Endothelial cell (in vitro differentiated cells): ENCODE measurements at regions not wholly inside any gene's neighbourhood (a gene's known extent, or its start where the extent isn't known, plus 50 kb on each side); places are given as distances from the start of the nearest gene placed in this dataset.

ENCODE experiments used
- DNase-seq: peaks from one replicate; pipeline ENCODE4 v3.0.0; 2021; ENCODE audit warnings: low spot score
- H3K27ac Mint-ChIP-seq: one replicate; pipeline ENCODE4 v1.8.0; 2021; ENCODE audit warnings: mixed read lengths, inconsistent platforms; ENCODE audit not compliant: unreplicated experiment
- H3K27me3 Mint-ChIP-seq: one replicate; pipeline ENCODE4 v1.8.0; 2021; ENCODE audit warnings: mild to moderate bottlenecking, moderate library complexity, mixed read lengths, inconsistent platforms; ENCODE audit not compliant: unreplicated experiment
- H3K36me3 Mint-ChIP-seq: one replicate; pipeline ENCODE4 v1.8.0; 2021; ENCODE audit warnings: mild to moderate bottlenecking, low read depth, mixed read lengths, inconsistent platforms; ENCODE audit not compliant: unreplicated experiment
- H3K4me1 Mint-ChIP-seq: one replicate; pipeline ENCODE4 v1.8.0; 2021; ENCODE audit warnings: mild to moderate bottlenecking, mixed read lengths, inconsistent platforms; ENCODE audit not compliant: unreplicated experiment
- H3K4me3 Mint-ChIP-seq: one replicate; pipeline ENCODE4 v1.8.0; 2021; ENCODE audit warnings: mild to moderate bottlenecking, mixed read lengths, inconsistent platforms; ENCODE audit not compliant: unreplicated experiment
- H3K9me3 Mint-ChIP-seq: one replicate; pipeline ENCODE4 v1.8.0; 2021; ENCODE audit warnings: mixed read lengths, inconsistent platforms; ENCODE audit not compliant: unreplicated experiment
- TF ChIP-seq, protein P1 (sequence below): fragments of 200-600 bp; sonication (generic); IDR thresholded peaks from one replicate; pipeline ENCODE4 v1.5.0; 2021; ENCODE audit warnings: antibody characterized with exemption; ENCODE audit not compliant: unreplicated experiment

DNA sequence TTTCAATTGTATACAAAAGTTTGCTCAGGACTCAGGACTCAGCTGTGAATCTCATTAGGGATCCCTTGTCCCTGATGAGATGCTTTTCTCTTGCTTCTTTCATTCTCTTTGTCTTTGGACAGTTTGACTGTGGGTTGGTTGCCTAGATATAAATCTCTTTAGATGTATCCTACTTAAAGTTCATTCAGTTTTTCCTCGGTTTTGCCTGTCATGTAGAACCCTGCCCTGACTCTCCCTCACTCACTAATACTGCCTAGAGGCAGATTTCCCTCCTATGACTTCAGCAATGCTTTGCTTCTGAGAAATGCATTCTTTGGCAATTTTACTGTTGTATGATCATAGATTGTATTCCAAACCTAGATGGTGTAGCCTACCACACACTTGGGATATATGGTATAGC is 421.4 kb upstream of the TCF4 start:
- Mint-ChIP-seq H3K4me3 (no peak overlapping the region), H3K27me3 (no peaks in the 10 kb centered on the region), H3K27ac (no peak overlapping the region), H3K9me3 (no peaks in the 10 kb centered on the region), H3K36me3 (peaks cover 6% of the 10 kb centered on the region), H3K4me1 (no peaks in the 10 kb centered on the region)
- no peak for DNase-seq
- TF ChIP-seq, protein P1, sequence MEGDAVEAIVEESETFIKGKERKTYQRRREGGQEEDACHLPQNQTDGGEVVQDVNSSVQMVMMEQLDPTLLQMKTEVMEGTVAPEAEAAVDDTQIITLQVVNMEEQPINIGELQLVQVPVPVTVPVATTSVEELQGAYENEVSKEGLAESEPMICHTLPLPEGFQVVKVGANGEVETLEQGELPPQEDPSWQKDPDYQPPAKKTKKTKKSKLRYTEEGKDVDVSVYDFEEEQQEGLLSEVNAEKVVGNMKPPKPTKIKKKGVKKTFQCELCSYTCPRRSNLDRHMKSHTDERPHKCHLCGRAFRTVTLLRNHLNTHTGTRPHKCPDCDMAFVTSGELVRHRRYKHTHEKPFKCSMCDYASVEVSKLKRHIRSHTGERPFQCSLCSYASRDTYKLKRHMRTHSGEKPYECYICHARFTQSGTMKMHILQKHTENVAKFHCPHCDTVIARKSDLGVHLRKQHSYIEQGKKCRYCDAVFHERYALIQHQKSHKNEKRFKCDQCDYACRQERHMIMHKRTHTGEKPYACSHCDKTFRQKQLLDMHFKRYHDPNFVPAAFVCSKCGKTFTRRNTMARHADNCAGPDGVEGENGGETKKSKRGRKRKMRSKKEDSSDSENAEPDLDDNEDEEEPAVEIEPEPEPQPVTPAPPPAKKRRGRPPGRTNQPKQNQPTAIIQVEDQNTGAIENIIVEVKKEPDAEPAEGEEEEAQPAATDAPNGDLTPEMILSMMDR, result no peak

DNA sequence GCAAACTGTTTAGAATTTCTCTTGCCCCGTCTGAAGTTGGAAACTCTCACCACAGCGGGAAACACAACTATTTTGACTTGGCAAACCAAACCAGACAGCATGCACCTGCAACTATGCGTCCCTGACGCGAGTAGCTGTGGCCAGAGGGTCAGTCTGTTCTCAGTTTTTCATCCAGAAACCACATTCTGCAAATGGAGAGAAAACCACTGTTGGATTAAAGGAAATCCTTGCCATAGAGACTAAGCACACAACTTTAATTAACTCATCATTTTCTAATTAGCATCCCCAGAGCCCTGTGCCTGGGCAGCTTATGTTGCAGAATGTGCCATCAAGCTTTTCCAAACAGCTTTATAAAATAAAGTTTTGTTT is 415.7 kb upstream of the TCF4 start:
- peaks cover 4% of the 10 kb centered on the region for H3K4me1 Mint-ChIP-seq
- no peaks in the 10 kb centered on the region for H3K36me3 Mint-ChIP-seq
- H3K9me3 Mint-ChIP-seq, result no peaks in the 10 kb centered on the region
- no peak overlapping the region for H3K4me3 Mint-ChIP-seq
- DNase-seq, result no peak
- no peaks in the 10 kb centered on the region for H3K27me3 Mint-ChIP-seq
- TF ChIP-seq, protein P1, result no peak
- no peak overlapping the region for H3K27ac Mint-ChIP-seq

DNA sequence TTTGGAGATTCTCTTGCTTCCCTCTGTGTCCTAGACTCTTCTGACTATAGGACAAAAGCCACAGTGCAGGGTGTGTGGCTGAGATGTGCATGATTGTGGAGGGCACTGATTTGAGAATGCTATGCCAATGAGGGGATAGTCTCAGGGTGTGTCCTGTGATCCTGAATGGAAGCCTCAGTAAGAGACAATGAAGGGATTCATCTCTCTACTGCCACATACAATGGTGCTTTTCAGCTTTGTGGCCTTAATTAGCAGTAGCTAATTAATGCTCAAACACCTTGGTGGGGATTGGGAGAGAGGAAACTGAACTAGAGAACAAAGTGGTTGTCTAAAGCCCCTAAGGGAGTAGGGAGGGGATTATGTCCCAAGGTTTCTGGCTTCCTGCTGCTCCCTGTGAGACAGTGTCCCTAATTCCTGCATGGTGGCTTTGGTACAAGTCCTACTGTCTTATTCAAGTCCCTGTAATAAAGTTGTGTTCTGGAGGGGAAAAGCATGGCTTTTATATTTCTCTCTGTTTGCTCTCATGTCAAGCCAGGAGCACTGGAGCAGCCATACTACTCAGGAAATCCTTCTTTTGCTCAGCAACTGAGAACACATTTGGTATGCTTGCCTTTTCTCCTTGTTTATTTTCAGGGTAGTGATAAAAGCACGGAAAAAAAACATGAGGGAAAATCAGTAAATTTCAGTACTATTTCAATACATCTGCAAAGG is 415.2 kb upstream of the TCF4 start:
- TF ChIP-seq, protein P1, result no peak
- DNase-seq, result no peak
- H3K4me3 Mint-ChIP-seq, result no peak overlapping the region
- H3K9me3 Mint-ChIP-seq, result no peaks in the 10 kb centered on the region
- H3K27me3 Mint-ChIP-seq, result no peaks in the 10 kb centered on the region
- H3K36me3 Mint-ChIP-seq, result no peaks in the 10 kb centered on the region
- peaks cover 4% of the 10 kb centered on the region for H3K4me1 Mint-ChIP-seq
- no peak overlapping the region for H3K27ac Mint-ChIP-seq

GRCh38 chr18:56001576-56001975 is 413.6 kb upstream of the TCF4 start:
- TF ChIP-seq, protein P1, result no peak
- Mint-ChIP-seq H3K36me3 (peaks cover 3% of the 10 kb centered on the region), H3K27ac (no peak overlapping the region), H3K4me1 (peaks cover 11% of the 10 kb centered on the region), H3K9me3 (no peaks in the 10 kb centered on the region), H3K4me3 (no peak overlapping the region), H3K27me3 (no peaks in the 10 kb centered on the region)
- no peak for DNase-seq

DNA sequence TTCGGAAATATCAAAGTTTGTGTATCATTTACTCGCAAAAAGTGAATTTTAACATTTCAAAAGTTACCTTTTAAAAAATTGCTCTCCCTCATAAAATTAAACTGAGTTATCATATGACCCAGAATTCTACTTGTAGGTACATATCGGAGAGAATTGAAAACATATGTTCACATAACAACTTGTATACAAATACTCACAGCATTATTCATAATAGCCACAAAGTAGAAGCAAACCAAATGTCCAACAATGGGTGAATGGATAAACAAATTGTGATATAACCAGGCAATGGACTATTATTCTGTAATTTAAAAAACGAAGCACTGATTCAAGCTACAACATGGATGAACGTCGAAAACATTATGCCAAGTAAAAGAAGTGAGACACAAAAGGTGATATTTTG is 412.0 kb upstream of the TCF4 start:
- Mint-ChIP-seq H3K4me1 (peaks cover 11% of the 10 kb centered on the region), H3K4me3 (no peak overlapping the region), H3K9me3 (no peaks in the 10 kb centered on the region), H3K27me3 (no peaks in the 10 kb centered on the region), H3K27ac (no peak overlapping the region), H3K36me3 (peaks cover 3% of the 10 kb centered on the region)
- TF ChIP-seq, protein P1, result no peak
- DNase-seq, result no peak
